HEK293 (cell line): ENCODE measurements at regions not wholly inside any gene's neighbourhood (a gene's known extent, or its start where the extent isn't known, plus 50 kb on each side); places are given as distances from the start of the nearest gene placed in this dataset.

Experiments used
- REST ChIP-seq: fragments of 450-650 bp; formaldehyde crosslinking; IDR thresholded peaks from 2 replicates; pipeline ENCODE4 v1.5.1; 2016; ENCODE audit warnings: missing biosample characterization, missing genetic modification characterization
- SETDB1 ChIP-seq: IDR thresholded peaks from one replicate; pipeline ENCODE4 v1.6.1; 2017; ENCODE audit warnings: mild to moderate bottlenecking, low read length, moderate library complexity, mixed read lengths; ENCODE audit not compliant: insufficient read length
- ZFP69B ChIP-seq: fragments of 450-650 bp; formaldehyde crosslinking; IDR thresholded peaks from 2 replicates; pipeline ENCODE4 v1.5.1; 2016; ENCODE audit warnings: missing biosample characterization, missing genetic modification characterization
- ZNF138 ChIP-seq: fragments of 450-650 bp; formaldehyde crosslinking; IDR thresholded peaks from 2 replicates; pipeline ENCODE4 v1.5.1; 2016; ENCODE audit warnings: missing biosample characterization, missing genetic modification characterization, borderline replicate concordance
- ZNF239 ChIP-seq: fragments of 450-650 bp; formaldehyde crosslinking; IDR thresholded peaks from 2 replicates; pipeline ENCODE4 v1.5.1; 2016; ENCODE audit warnings: missing biosample characterization, missing genetic modification characterization
- ZNF560 ChIP-seq: fragments of 450-650 bp; formaldehyde crosslinking; IDR thresholded peaks from 2 replicates; pipeline ENCODE4 v1.5.1; 2017; ENCODE audit warnings: missing biosample characterization, missing genetic modification characterization, borderline replicate concordance
- ZNF658 ChIP-seq: fragments of 450-650 bp; formaldehyde crosslinking; IDR thresholded peaks from 2 replicates; pipeline ENCODE4; 2016; ENCODE audit warnings: missing biosample characterization, missing genetic modification characterization
- ZNF660 ChIP-seq: fragments of 450-650 bp; IDR thresholded peaks from 2 replicates; pipeline ENCODE4 v1.5.1; 2018; ENCODE audit warnings: missing biosample characterization, mild to moderate bottlenecking, missing genetic modification characterization
- ZNF76 ChIP-seq: fragments of 450-650 bp; formaldehyde crosslinking; IDR thresholded peaks from 2 replicates; pipeline ENCODE4; 2016; ENCODE audit warnings: low read depth, missing biosample characterization, missing genetic modification characterization, borderline replicate concordance
- TF ChIP-seq, protein P1 (sequence below): fragments of 450-650 bp; formaldehyde crosslinking; IDR thresholded peaks from 2 replicates; pipeline ENCODE4 v1.5.1; 2016; ENCODE audit warnings: missing biosample characterization, missing genetic modification characterization

- TF ChIP-seq ZNF138 (tag by site-specific recombination) (no peak), ZNF658 (no peak), ZNF239 (tag by site-specific recombination) (no peak), ZNF560 (tag by site-specific recombination) (no peak), ZNF76 (no peak), SETDB1 (no peak), ZNF660 (tag by site-specific recombination) (no peak), REST (no peak), ZFP69B (no peak)
- TF ChIP-seq, protein P1, sequence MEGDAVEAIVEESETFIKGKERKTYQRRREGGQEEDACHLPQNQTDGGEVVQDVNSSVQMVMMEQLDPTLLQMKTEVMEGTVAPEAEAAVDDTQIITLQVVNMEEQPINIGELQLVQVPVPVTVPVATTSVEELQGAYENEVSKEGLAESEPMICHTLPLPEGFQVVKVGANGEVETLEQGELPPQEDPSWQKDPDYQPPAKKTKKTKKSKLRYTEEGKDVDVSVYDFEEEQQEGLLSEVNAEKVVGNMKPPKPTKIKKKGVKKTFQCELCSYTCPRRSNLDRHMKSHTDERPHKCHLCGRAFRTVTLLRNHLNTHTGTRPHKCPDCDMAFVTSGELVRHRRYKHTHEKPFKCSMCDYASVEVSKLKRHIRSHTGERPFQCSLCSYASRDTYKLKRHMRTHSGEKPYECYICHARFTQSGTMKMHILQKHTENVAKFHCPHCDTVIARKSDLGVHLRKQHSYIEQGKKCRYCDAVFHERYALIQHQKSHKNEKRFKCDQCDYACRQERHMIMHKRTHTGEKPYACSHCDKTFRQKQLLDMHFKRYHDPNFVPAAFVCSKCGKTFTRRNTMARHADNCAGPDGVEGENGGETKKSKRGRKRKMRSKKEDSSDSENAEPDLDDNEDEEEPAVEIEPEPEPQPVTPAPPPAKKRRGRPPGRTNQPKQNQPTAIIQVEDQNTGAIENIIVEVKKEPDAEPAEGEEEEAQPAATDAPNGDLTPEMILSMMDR (tag by site-specific recombination), result no peak
These were observed 67.5 kb upstream of the FN1 start for GRCh38 chr2:215503381-215503780.
